SKM-1 treated with dmso at 0.1 percent for 144 hours (cell line): ENCODE measurements at regions not wholly inside any gene's neighbourhood (a gene's known extent, or its start where the extent isn't known, plus 50 kb on each side); places are given as distances from the start of the nearest gene placed in this dataset.
"Not testable (repeated sequence)": the region's sequence is repeated elsewhere in the genome, so short reads cannot be mapped to it uniquely, and the experiment has no call there.

ENCODE experiments used
- DNase-seq: peaks from one replicate; lab custom pipeline; 2025; ENCODE audit not compliant: unreplicated experiment; lab: John Stamatoyannopoulos, UW

GRCh38 chr10:121317374-121317773, 280.9 kb downstream of the FGFR2 start:
- no peak for DNase-seq

GRCh38 chr10:121322046-121322445, 276.2 kb downstream of the FGFR2 start:
- DNase-seq: no peak

GRCh38 chr10:121322776-121323175, 275.5 kb downstream of the FGFR2 start:
- DNase-seq: no peak

- DNase-seq: peak; percentile 38
Observed at GRCh38 chr10:121323443-121323842, 274.8 kb downstream of the FGFR2 start.

- DNase-seq: no peak
Observed at GRCh38 chr10:121324678-121325213, 273.5 kb downstream of the FGFR2 start.

- no peak for DNase-seq
Observed at GRCh38 chr10:121325490-121326231, 272.6 kb downstream of the FGFR2 start.

GRCh38 chr10:121326905-121327304, 271.3 kb downstream of the FGFR2 start:
- no peak for DNase-seq

- DNase-seq: no peak
Observed at GRCh38 chr10:121327727-121328126, 270.5 kb downstream of the FGFR2 start.

- DNase-seq: not testable (repeated sequence)
Observed at GRCh38 chr10:121329631-121330030, 268.6 kb downstream of the FGFR2 start.

GRCh38 chr10:121330563-121330962, 267.7 kb downstream of the FGFR2 start:
- no peak for DNase-seq

- no peak for DNase-seq
Observed at GRCh38 chr10:121332353-121332752, 265.9 kb downstream of the FGFR2 start.

- DNase-seq: no peak
Observed at GRCh38 chr10:121332829-121333765, 265.1 kb downstream of the FGFR2 start.

GRCh38 chr10:121335386-121335925, 262.8 kb downstream of the FGFR2 start:
- DNase-seq: no peak

GRCh38 chr10:121337427-121337826, 260.8 kb downstream of the FGFR2 start:
- DNase-seq: no peak

- no peak for DNase-seq
Observed at GRCh38 chr10:121338206-121338980, 259.9 kb downstream of the FGFR2 start.

GRCh38 chr10:121339114-121339513, 259.1 kb downstream of the FGFR2 start:
- no peak for DNase-seq

- no peak for DNase-seq
Observed at GRCh38 chr10:121340271-121340831, 257.9 kb downstream of the FGFR2 start.

- no peak for DNase-seq
Observed at GRCh38 chr10:121351540-121351939, 246.7 kb downstream of the FGFR2 start.

GRCh38 chr10:121352231-121352855, 245.9 kb downstream of the FGFR2 start:
- no peak for DNase-seq

- no peak for DNase-seq
Observed at GRCh38 chr10:121355161-121355560, 243.1 kb downstream of the FGFR2 start.
